HG03039 (cell line): ENCODE measurements at regions not wholly inside any gene's neighbourhood (a gene's known extent, or its start where the extent isn't known, plus 50 kb on each side); places are given as distances from the start of the nearest gene placed in this dataset.

Experiments
- ATAC-seq: cut with Tn5 transposase; IDR thresholded peaks from one replicate; pipeline ENCODE4 v1.9.1; 2021; ENCODE audit warnings: mild to moderate bottlenecking, moderate library complexity; ENCODE audit not compliant: unreplicated experiment

DNA sequence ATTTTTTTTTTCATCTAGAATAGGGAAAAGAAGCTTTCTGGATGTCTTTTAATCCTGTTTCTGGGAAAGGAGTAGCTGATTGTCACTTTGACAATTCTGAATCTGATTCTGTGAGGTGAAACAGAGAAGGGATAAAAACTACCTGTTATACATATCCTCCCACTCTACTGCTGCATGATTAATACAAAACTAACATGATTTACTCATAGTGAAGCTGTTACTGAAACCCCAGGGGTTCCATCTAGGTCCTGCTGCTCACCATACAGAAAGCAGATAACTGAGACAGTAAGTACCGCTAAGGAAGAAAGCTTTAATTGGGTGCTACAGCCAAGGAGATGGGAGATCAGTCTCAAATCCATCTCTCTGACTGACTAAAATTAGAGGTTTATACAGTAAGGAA is 610.9 kb upstream of the ALCAM start:
- no peak for ATAC-seq

DNA sequence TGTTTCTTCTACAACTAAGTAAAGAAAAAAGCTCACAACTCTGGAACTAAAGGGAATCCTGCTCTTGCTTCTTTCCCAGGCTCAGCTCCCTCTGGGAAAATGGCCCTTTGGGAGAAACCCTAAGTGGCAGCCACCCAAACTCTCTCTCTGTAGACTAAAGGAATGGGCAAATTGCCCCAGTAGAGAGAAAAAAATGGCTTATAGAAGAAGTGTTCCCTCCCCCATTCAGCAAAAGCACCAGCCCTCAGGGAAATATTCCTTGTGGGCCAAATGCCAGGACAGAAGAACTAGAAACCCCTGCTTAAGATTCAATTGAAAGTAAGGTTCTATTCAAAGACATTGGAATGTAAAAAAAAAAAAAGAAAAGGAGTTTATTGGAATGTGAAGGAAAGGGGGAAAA is 603.7 kb upstream of the ALCAM start:
- ATAC-seq = no peak

DNA sequence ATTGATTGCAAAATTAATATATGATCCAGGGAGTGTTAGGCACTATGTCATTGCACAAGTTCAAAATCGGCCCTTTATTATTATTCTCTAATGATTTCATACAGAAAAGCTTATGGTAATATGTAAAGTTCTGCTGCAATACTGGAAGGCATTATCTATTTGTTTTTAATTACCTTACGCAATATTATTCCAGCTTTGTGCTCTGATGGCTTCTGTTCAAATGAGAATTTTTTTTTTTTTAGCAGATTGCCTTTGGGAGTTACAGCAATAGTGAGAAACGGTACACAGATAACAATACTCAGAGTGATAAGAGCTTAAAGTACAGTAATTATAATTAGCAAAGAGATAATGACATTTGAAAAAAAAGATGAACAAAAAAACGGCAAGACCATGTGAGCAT is 602.2 kb upstream of the ALCAM start:
- no peak for ATAC-seq

DNA sequence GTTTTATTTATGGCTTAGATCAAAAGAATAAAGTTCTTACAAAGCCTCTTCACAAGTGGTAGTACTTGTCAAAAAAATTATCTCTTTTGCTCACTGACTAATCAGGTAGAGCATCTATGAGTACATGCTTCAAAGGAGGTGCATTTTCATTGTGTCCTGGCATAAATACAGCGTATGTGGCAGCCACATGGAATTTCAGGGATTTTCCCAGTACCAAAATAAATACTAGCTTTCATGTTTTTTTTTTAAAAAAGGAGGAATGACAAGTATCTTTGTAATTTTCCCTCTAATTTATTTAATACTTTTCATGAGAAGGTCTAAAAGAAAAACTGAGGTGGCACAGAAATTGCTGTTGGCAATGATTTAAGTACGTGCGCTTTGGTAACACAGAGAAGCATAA is 597.8 kb upstream of the ALCAM start:
- no peak for ATAC-seq

DNA sequence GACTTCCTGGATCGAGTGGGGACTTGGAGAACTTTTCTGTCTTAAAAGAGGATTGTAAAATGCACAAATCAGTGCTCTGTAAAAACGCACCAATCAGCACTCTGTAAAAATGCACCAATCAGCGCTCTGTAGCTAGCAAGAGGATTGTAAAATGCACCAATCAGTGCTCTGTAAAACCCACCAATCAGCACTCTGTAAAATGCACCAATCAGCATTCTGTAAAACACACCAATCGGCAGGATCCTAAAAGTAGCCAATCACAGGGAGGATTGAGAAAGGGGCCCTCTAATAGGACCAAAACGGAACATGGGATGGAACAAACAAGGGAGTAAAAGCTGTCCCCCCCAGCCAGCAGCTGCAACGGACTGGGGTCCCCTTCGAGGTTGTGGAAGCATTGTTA is 587.4 kb upstream of the ALCAM start:
- ATAC-seq = no peak

DNA sequence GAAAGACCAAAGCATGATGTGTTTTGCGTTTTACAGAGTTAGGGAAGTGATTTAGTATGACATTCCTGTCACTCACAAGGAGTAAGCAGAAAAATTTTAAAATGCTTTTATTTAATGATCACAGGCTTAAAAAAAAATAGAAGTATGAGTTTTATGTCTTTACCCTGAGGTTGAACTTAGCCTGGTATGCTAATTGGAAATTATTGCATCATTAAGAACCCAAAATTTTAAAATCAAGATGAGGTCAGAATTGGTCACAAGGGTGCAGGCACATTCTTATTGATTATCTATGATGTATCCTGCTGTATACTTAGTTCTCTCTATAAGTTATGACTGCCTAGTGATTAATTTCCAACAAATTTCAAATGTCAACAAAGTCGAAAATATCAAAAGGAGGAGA is 585.6 kb upstream of the ALCAM start:
- no peak for ATAC-seq

DNA sequence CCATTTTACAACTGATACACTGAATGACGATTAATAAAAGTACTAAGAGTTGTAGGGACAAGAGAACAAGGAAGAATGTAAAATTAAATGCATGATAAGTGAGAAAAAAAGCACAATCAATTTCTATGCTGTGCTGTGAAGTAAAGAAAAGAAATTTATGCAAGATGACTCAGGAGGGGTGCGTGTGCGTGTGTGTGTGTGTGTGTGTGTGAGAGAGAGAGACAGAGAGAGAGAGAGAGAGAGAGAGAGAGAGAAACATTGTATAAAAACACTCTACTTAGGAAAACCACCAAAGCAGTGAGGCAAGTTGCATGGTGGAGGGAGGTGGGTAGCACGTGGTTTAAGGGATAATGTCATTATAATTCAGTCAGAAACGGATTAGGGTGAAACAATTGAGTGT is 580.8 kb upstream of the ALCAM start:
- ATAC-seq = no peak

DNA sequence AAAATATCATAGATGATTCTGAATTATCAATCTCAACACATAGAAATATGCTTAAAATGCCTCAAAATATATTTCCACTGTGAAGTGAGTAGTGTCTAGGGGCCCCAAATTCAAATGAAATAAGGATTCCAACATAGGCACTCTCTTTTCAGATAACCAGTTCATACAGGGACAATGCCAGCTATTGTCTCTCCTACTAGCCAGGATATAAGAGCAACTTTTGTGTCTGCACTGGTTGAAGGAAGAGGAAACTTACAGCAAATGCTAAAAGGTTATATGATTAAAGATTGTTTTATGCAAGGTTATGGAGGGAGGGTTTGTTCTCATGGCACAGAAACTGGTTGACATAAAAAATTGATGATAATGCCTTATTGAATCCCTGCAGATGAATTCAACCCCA is 579.4 kb upstream of the ALCAM start:
- no peak for ATAC-seq

DNA sequence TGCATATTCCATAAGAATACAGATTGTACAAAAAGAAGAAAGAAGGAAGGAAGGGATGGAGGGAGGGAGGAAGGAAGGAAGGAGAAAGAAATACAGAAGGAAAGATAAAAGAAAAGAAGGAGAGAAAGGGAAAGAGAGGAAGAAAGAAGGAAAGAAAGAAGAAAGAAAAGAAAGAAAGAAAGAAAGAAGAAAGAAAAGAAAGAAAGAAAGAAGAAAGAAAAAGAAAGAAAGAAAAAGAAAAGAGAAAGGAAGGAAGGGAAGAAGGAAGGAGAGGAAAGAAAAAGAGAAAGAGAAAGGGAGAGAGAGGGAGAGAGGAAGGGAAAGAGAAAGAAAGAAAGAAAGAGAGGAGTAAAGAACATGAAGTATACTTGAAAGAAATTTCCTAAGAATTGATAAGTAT is 577.9 kb upstream of the ALCAM start:
- ATAC-seq = no peak

DNA sequence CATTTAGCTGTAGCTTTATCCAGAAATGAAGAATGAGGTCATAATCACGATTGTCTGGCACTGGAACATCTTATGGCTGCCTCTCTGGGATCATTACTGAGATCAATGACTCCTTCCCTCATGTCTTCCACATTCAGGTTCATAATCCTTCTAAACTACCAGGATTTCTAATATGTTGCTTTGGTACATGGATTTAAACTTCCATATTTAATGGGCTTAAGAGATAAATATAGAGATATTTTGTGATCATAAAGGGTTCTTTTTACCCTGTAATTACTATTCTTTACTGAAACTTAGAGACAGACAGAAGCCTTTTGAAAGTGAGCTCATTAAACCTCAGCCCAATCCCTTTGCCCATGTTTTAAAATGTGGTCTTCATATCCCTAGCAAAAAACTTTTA is 575.4 kb upstream of the ALCAM start:
- no peak for ATAC-seq

DNA sequence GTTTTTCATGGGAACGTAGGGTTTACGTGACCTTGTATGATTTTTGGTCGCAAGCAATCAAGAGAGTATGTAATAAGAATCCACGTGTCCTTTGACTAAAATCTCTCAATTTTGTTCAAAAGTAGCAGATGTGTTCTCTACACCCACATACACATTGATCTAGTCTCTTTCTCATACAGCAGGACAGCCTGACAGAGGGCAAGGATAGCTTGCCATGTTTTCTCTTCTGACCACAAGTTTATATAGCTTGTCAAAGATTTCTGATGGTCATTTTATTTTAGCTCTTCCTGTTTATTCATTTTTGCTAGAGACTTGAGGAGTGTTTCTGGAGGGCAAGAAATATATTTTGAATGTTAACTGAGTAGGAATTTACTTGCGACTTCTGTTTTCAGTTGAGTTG is 570.2 kb upstream of the ALCAM start:
- ATAC-seq = no peak

DNA sequence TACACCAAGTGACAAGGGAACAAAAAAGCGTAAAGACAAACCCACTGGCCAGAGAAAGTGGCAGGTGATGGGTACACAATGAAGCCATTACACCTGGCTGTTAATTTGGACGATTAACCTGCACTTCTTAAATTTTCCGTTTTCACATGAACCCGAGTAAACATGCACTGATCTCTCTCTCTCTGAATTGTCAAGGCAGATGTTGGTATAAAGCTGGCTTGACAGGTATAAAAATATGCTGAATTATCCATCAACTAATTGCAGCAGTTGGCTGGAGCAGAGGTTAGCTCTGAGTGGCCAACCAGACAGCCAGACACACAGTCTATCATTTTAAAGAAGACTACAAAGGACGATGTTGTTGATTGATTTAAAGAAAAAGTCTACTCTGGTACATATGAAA is 561.7 kb upstream of the ALCAM start:
- no peak for ATAC-seq

DNA sequence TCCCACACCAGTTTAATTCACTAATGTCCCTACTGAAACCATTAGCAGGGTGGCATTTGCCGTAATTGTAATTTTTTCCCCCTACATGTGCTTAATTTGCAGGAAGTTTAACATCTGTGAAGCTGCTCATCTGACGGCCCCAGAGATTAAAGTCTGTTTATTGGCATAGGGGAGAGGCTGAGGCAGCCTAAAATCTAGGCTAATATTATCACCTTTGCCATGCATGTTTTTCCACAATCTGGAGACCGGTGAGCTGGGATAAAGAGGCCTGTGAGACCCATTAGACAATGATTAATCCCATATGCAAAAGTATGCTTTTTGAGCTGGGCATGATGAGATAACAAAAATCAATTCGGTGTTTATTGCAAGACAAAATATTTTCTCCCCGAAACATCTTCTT is 561.2 kb upstream of the ALCAM start:
- ATAC-seq = no peak

DNA sequence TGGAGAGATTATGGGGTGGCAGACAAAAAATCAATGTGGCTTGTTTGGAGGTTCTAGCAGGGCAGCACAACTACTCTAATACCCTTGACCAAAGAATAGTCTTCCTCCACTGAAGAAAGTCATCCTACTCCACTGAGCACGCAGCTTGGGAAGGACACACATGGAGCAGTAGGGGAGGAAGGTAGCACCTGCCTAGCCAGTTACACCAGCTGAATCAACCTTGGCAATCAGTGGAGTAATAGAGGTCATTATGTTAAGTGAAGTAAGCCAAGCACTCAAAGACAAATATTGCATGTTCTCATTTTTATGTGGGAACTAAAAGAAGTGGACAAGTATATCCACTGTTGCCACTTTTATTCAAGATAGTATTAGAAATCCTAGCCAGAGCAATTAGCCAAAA is 555.8 kb upstream of the ALCAM start:
- ATAC-seq = no peak

DNA sequence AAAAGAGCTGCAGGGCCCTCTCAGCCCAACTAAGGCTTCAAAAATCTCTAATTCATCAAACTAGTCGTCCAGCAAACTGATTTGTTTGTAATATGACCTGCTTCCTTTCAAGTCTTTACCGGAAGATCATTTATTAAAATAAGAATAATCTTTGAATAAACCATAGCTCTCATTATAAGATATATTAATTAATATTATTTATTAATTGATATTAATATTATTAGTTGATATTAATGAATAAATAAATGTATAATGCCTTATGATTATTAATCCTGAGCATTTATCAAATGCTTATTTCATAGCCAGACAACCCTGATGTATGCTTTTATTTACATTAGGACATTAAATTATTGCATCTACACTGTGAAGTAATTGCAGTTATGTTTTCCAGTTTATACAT is 550.7 kb upstream of the ALCAM start:
- no peak for ATAC-seq

DNA sequence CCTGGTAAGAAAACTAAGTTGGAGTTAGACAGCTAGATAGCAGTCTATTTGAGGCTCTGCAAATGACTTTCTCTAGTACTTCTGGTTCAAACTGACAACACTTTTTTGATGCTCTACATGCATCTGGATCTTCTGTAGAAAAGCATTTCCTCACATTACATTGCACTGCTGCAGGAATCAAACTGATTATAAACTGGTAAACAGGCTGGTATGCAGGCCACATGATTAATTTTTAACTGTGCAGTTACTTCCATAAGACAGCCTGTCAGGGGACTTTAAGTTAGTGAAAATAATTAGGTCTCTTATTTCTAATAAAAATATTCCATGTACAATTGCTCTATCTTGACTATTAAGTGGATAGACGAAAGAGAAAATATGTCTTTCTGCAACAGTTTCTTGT is 550.0 kb upstream of the ALCAM start:
- no peak for ATAC-seq

DNA sequence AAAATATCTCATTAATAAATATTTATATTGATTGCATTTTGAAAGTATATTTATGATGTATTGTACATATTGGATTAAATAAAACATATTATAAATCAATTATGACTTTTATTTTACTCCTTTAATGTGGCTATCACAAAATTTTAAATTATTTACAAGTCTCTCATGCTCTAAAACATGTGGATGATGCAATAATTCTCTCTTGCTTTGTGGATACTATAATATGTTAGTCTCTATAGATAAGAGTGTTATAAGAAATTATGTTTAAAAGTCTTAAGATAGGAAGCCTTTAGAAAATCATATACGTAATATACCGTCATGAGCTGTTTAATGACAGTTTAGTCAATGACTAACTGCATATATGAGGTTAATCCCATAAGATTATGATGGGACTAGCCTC is 547.4 kb upstream of the ALCAM start:
- ATAC-seq = no peak

DNA sequence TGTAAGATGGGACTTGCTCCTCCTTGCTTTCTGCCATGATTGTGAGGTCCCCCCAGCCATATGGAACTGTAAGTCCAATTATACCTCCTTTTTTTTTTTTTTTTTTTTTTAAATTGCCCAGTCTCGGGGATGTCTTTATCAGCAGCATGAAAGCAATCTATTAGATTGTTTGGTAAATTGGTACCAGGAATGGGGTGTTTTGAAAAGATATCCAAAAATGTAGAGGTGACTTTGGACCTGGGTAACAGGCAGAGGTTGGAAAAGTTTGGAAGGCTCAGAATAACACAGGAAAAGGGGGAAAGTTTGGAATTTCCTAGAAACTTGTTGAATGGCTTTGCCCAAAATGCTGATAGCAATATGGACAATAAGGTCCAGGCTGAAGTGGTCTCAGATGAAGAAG is 545.8 kb upstream of the ALCAM start:
- no peak for ATAC-seq

DNA sequence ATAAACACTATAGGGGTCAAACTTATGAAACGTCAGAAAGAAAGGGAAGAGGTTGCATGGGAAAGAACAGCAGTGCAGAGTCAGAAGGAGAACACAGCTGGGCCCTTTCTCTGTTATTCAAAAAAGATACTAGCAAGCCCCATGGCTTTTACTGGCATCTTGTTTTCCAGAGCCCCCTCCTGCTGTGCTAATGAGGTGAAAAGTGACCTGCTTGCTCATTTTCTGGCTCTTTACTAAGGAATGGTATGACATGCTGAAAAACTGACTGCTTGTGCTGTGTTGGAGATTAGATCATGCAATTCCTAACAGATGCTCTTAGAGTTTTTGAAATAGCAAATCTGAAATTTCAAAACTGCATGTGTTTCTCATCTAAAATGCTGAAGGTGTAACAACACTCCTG is 541.6 kb upstream of the ALCAM start:
- ATAC-seq = no peak

DNA sequence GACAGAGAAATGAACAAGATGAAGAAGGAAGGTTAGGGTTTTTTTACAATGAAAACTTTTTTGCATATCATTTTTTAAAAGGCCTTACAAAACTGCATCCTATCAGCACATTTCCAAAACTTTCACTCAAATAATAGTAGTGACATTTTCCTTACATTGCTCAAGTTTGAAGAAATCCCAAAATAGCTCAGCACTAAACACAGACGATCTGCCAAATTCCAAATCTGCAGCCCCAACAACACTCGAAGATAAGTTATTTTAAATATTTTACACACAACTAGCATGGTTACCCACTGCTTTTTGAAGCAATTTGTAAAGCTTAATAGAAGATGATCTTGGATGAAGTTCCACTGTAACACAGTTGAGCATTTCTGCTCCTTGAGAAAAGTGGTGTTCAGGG is 535.6 kb upstream of the ALCAM start:
- ATAC-seq = no peak

DNA sequence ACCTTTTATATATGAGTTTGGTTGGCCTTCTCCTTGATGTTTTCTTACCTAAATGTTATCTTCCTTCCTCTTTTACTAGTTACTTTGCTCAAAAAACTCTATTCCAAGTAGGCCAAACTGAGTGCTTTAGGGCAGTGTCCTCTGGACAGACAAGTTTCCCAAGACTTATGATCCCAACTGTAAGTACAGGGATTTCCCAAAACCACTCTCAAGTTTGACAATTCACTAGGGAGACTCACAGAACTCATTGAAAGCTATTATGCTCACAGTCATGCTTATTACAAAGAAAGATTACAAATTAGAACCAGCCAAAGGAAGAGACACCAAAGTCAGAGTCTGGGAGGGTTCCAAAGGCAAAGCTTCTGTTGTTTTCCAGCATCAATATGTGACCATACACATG is 534.2 kb upstream of the ALCAM start:
- no peak for ATAC-seq

DNA sequence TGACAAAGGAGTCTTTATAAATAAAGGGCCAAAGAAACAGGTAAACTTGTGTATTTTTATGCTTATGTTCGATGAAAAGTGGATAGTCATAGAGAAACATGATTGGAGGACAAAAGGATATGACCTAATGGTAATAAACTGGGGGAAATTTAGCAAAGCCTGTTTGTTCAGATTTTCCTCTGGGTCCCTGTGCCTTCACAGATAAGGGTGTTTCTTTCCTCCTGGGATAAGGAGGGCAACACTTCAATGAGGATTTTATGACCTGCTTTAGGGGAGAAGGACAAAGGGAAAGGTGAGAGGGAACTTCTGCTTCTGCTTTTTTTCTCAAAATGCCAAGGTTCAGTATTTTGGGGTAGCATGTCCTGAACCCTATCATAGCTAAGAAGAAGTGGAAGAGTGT is 531.3 kb upstream of the ALCAM start:
- ATAC-seq = no peak

DNA sequence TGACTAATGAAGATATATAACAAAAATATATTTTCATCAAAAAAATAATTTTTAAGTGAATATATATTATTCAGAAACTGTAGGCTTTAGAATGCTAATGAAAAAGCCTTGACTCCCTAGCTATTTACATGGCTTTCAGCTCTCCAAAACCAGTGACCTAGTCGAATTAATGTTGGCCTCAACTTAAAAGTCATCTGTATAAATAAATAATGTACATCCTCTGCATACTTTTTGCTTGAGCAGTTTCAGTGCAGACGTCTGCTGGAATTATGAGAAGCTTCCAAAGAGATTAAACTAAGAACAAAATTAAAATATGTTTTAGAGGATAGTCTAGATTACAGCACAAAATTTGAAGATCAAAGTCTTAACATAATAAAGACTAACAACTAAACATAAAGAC is 520.4 kb upstream of the ALCAM start:
- no peak for ATAC-seq

DNA sequence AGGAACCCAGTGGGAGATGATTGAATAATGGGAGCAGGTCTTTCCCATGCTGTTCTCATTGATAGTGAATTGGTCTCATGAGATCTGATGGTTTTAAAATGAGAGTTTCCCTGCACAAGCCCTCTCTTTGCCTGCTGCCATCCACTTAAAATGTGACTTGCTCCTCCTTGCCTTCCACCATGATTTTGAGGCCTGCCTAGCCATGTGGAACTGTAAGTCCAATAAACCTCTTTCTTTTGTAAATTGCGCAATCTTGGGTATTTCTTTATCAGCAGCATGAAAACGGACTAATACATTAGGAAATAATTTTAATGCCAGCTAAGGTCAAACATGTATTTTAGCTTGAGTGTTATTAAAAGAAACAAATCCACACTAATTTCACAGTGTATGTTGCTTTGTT is 517.6 kb upstream of the ALCAM start:
- no peak for ATAC-seq
